HEK293 (cell line): ENCODE measurements at regions not wholly inside any gene's neighbourhood (a gene's known extent, or its start where the extent isn't known, plus 50 kb on each side); places are given as distances from the start of the nearest gene placed in this dataset.
A peak's percentile ranks its signal among the peaks of the same experiment; 100 is the strongest.

Source experiments
- CTCF ChIA-PET: fragments of 350-600 bp; formaldehyde crosslinking; extraction: SDS; loops from one replicate; lab custom pipeline; 2021; ENCODE audit warnings: antibody characterized with exemption; lab: Yijun Ruan, JAX
- POLR2A ChIA-PET: fragments of 300-600 bp; formaldehyde crosslinking; extraction: SDS; loops from one replicate; lab custom pipeline; 2020; ENCODE audit warnings: antibody characterized with exemption, inconsistent platforms; lab: Yijun Ruan, JAX
- H3K27ac ChIP-seq: fragments of 200-500 bp; sonication (Bioruptor generic); 2 replicates; pipeline ENCODE4 v1.5.1; 2014; ENCODE audit warnings: low read depth, low read length, control low read depth, inconsistent platforms; ENCODE audit errors: extremely low read depth
- H3K36me3 ChIP-seq, 2 experiments: fragments of 200-500 bp in 1 of 2; sonication (Bioruptor generic) in 1 of 2; 1 replicate in 1 of 2; 2 replicates in 1 of 2; pipeline ENCODE4 v1.5.1; 2014 to 2017; ENCODE audit warnings: inconsistent platforms in 2 of 2, low read length in 2 of 2; ENCODE audit not compliant: control insufficient read depth in 2 of 2, insufficient read depth in 1 of 2
- H3K4me1 ChIP-seq: fragments of 200-500 bp; sonication (Bioruptor generic); 2 replicates; pipeline ENCODE4 v1.5.1; 2014; ENCODE audit warnings: mild to moderate bottlenecking, low read length, inconsistent platforms; ENCODE audit not compliant: control insufficient read depth, insufficient read depth
- H3K4me3 ChIP-seq: 2 replicates; pipeline ENCODE4 v1.5.1; 2011; ENCODE audit warnings: low read depth, mild to moderate bottlenecking, control low read depth, low read length, moderate library complexity
- H3K9me3 ChIP-seq: fragments of 200-500 bp; sonication (Bioruptor generic); 2 replicates; pipeline ENCODE4 v1.5.1; 2014; ENCODE audit warnings: low read depth, low read length, inconsistent platforms; ENCODE audit not compliant: control insufficient read depth, insufficient read depth
- FEZF1 ChIP-seq: fragments of 450-650 bp; formaldehyde crosslinking; IDR thresholded peaks from 2 replicates; pipeline ENCODE4 v1.5.1; 2016; ENCODE audit warnings: missing biosample characterization, missing genetic modification characterization
- MYNN ChIP-seq: fragments of 450-650 bp; formaldehyde crosslinking; IDR thresholded peaks from 2 replicates; pipeline ENCODE4 v1.5.1; 2016; ENCODE audit warnings: missing biosample characterization, missing genetic modification characterization, borderline replicate concordance
- OSR2 ChIP-seq: fragments of 450-650 bp; formaldehyde crosslinking; IDR thresholded peaks from 2 replicates; pipeline ENCODE4 v1.5.1; 2016; ENCODE audit warnings: missing biosample characterization, missing genetic modification characterization
- OVOL3 ChIP-seq: fragments of 450-650 bp; formaldehyde crosslinking; IDR thresholded peaks from 2 replicates; pipeline ENCODE4 v1.5.1; 2016; ENCODE audit warnings: missing biosample characterization, missing genetic modification characterization
- PRDM1 ChIP-seq: fragments of 450-650 bp; formaldehyde crosslinking; IDR thresholded peaks from 2 replicates; pipeline ENCODE4; 2016; ENCODE audit warnings: missing biosample characterization, missing genetic modification characterization
- REPIN1 ChIP-seq: fragments of 450-650 bp; formaldehyde crosslinking; IDR thresholded peaks from 2 replicates; pipeline ENCODE4 v1.5.1; 2017; ENCODE audit warnings: missing biosample characterization, missing genetic modification characterization, low read depth
- ZBTB1 ChIP-seq: fragments of 450-650 bp; formaldehyde crosslinking; IDR thresholded peaks from 2 replicates; pipeline ENCODE4 v1.5.1; 2016; ENCODE audit warnings: missing biosample characterization, missing genetic modification characterization
- ZBTB17 ChIP-seq: fragments of 450-650 bp; formaldehyde crosslinking; IDR thresholded peaks from 2 replicates; pipeline ENCODE4 v1.5.1; 2016; ENCODE audit warnings: missing biosample characterization, missing genetic modification characterization
- ZEB2 ChIP-seq: fragments of 450-650 bp; formaldehyde crosslinking; IDR thresholded peaks from 2 replicates; pipeline ENCODE4 v1.5.1; 2016; ENCODE audit warnings: missing biosample characterization, missing genetic modification characterization
- ZNF202 ChIP-seq: fragments of 450-650 bp; formaldehyde crosslinking; IDR thresholded peaks from 2 replicates; pipeline ENCODE4 v1.5.1; 2016; ENCODE audit warnings: missing biosample characterization, missing genetic modification characterization, borderline replicate concordance
- ZNF394 ChIP-seq: fragments of 450-650 bp; formaldehyde crosslinking; IDR thresholded peaks from 2 replicates; pipeline ENCODE4 v1.5.1; 2016; ENCODE audit warnings: missing biosample characterization, missing genetic modification characterization, mild to moderate bottlenecking, moderate library complexity, borderline replicate concordance
- ZNF514 ChIP-seq: fragments of 450-650 bp; formaldehyde crosslinking; IDR thresholded peaks from 2 replicates; pipeline ENCODE4 v1.5.1; 2016; ENCODE audit warnings: missing biosample characterization, missing genetic modification characterization
- ZNF623 ChIP-seq: fragments of 450-650 bp; formaldehyde crosslinking; IDR thresholded peaks from 2 replicates; pipeline ENCODE4 v1.5.1; 2016; ENCODE audit warnings: missing biosample characterization, missing genetic modification characterization
- ZNF629 ChIP-seq: fragments of 450-650 bp; formaldehyde crosslinking; IDR thresholded peaks from 2 replicates; pipeline ENCODE4 v1.5.1; 2017; ENCODE audit warnings: missing biosample characterization, missing genetic modification characterization
- ZNF777 ChIP-seq: fragments of 450-650 bp; formaldehyde crosslinking; IDR thresholded peaks from 2 replicates; pipeline ENCODE4 v1.5.1; 2017; ENCODE audit warnings: missing biosample characterization, missing genetic modification characterization, borderline replicate concordance
- ZNF791 ChIP-seq: fragments of 450-650 bp; formaldehyde crosslinking; IDR thresholded peaks from 2 replicates; pipeline ENCODE4 v1.5.1; 2016; ENCODE audit warnings: missing biosample characterization, missing genetic modification characterization
- ZNF830 ChIP-seq: fragments of 450-650 bp; IDR thresholded peaks from 2 replicates; pipeline ENCODE4 v1.5.0; 2018; ENCODE audit warnings: missing biosample characterization, missing genetic modification characterization, low read depth, mild to moderate bottlenecking, moderate library complexity
- ZXDB ChIP-seq: fragments of 450-650 bp; formaldehyde crosslinking; IDR thresholded peaks from 2 replicates; pipeline ENCODE4 v1.5.1; 2016; ENCODE audit warnings: missing biosample characterization, missing genetic modification characterization
- TF ChIP-seq, protein P1 (sequence below): fragments of 450-650 bp; formaldehyde crosslinking; conservative IDR thresholded peaks from 2 replicates; pipeline ENCODE4 v1.5.1; 2016; ENCODE audit warnings: low read depth, missing biosample characterization, missing genetic modification characterization
- TF ChIP-seq, protein P2 (sequence below): fragments of 450-650 bp; formaldehyde crosslinking; IDR thresholded peaks from 2 replicates; pipeline ENCODE4 v1.5.1; 2016; ENCODE audit warnings: missing biosample characterization, missing genetic modification characterization
- TF ChIP-seq, protein P3 (sequence below): fragments of 450-650 bp; formaldehyde crosslinking; IDR thresholded peaks from 2 replicates; pipeline ENCODE4 v1.5.1; 2016; ENCODE audit warnings: missing biosample characterization, missing genetic modification characterization

DNA sequence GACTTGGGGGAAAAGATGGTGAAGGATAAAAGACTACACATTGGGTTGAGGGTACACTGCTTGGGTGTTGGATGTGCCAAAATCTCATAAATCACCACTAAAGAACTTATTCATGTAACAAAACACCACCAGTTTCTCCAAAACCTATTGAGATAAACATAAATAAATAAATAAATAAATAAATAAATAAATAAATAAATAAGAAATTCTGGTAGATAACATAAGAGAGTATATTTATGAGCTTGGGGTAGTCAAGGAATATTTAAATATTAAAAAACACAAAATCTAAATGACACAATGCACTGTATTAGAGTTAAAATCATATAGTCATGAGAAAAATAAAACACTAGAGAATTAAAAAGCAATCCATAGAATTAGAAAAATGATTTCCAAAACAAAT is 333.5 kb upstream of the NRG3 start (continued):
- TF ChIP-seq, protein P1, sequence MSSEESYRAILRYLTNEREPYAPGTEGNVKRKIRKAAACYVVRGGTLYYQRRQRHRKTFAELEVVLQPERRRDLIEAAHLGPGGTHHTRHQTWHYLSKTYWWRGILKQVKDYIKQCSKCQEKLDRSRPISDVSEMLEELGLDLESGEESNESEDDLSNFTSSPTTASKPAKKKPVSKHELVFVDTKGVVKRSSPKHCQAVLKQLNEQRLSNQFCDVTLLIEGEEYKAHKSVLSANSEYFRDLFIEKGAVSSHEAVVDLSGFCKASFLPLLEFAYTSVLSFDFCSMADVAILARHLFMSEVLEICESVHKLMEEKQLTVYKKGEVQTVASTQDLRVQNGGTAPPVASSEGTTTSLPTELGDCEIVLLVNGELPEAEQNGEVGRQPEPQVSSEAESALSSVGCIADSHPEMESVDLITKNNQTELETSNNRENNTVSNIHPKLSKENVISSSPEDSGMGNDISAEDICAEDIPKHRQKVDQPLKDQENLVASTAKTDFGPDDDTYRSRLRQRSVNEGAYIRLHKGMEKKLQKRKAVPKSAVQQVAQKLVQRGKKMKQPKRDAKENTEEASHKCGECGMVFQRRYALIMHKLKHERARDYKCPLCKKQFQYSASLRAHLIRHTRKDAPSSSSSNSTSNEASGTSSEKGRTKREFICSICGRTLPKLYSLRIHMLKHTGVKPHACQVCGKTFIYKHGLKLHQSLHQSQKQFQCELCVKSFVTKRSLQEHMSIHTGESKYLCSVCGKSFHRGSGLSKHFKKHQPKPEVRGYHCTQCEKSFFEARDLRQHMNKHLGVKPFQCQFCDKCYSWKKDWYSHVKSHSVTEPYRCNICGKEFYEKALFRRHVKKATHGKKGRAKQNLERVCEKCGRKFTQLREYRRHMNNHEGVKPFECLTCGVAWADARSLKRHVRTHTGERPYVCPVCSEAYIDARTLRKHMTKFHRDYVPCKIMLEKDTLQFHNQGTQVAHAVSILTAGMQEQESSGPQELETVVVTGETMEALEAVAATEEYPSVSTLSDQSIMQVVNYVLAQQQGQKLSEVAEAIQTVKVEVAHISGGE (tag by site-specific recombination) = peak; percentile 56
- TF ChIP-seq ZNF394 (tag by site-specific recombination) (peak; percentile 75; the same call in 1 of the 2 replicates), ZNF791 (tag by site-specific recombination) (no peak), ZXDB (no peak), ZBTB1 (tag by site-specific recombination) (no peak), ZNF623 (tag by site-specific recombination) (peak; percentile 46; the same call in 1 of the 2 replicates), ZEB2 (tag by site-specific recombination) (no peak), OVOL3 (tag by site-specific recombination) (no peak)
- TF ChIP-seq, protein P2, sequence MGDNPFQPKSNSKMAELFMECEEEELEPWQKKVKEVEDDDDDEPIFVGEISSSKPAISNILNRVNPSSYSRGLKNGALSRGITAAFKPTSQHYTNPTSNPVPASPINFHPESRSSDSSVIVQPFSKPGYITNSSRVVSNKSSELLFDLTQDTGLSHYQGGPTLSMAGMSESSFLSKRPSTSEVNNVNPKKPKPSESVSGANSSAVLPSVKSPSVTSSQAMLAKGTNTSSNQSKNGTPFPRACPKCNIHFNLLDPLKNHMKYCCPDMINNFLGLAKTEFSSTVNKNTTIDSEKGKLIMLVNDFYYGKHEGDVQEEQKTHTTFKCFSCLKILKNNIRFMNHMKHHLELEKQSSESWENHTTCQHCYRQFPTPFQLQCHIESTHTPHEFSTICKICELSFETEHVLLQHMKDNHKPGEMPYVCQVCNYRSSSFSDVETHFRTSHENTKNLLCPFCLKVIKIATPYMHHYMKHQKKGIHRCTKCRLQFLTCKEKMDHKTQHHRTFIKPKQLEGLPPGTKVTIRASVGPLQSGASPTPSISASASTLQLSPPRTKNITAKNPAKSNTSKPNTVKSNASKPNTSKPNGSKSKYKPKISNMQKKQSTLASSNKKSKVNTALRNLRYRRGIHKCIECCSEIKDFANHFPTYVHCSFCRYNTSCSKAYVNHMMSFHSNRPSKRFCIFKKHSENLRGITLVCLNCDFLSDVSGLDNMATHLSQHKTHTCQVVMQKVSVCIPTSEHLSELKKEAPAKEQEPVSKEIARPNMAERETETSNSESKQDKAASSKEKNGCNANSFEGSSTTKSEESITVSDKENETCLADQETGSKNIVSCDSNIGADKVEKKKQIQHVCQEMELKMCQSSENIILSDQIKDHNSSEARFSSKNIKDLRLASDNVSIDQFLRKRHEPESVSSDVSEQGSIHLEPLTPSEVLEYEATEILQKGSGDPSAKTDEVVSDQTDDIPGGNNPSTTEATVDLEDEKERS (tag by site-specific recombination) = no peak

DNA sequence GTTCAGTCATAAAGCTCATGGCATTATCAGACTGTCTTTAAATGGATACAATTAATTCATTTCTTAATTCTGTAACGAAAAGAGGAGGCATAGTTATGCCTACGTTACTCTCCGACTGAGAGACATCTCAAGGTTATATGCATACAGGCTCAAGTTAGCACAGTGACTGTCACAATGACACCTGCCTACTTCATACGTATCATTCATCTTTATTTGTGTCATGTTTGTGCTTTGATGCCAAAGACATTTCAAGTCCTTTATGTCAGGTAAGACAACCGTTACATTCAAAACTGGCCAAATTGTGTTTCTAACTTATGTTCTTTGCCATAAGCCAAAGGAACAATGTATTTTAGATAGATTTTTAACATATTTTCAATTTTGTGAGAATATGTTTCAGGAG is 328.8 kb upstream of the NRG3 start:
- H3K4me1 ChIP-seq = no peaks in the 10 kb centered on the region
- no peaks in the 10 kb centered on the region for H3K36me3 ChIP-seq
- CTCF ChIA-PET = no interaction called here
- TF ChIP-seq ZBTB17 = no peak
- TF ChIP-seq ZEB2 (tag by site-specific recombination) = no peak
- TF ChIP-seq REPIN1 (tag by site-specific recombination) = no peak
- TF ChIP-seq MYNN (tag by site-specific recombination) = no peak
- TF ChIP-seq PRDM1 = no peak
- no peak for TF ChIP-seq ZNF202 (tag by site-specific recombination)
- TF ChIP-seq ZNF629 (tag by site-specific recombination) = no peak
- no peak for TF ChIP-seq ZNF777 (tag by site-specific recombination)
- TF ChIP-seq, protein P3, sequence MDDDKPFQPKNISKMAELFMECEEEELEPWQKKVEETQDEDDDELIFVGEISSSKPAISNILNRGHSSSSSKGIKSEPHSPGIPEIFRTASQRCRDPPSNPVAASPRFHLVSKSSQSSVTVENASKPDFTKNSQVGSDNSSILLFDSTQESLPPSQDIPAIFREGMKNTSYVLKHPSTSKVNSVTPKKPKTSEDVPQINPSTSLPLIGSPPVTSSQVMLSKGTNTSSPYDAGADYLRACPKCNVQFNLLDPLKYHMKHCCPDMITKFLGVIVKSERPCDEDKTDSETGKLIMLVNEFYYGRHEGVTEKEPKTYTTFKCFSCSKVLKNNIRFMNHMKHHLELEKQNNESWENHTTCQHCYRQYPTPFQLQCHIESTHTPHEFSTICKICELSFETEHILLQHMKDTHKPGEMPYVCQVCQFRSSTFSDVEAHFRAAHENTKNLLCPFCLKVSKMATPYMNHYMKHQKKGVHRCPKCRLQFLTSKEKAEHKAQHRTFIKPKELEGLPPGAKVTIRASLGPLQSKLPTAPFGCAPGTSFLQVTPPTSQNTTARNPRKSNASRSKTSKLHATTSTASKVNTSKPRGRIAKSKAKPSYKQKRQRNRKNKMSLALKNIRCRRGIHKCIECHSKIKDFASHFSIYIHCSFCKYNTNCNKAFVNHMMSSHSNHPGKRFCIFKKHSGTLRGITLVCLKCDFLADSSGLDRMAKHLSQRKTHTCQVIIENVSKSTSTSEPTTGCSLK = no peak
- no peak for TF ChIP-seq FEZF1 (tag by site-specific recombination)
- no peak for TF ChIP-seq ZNF514 (tag by site-specific recombination)
- no peak for TF ChIP-seq ZNF830 (tag by site-specific recombination)
- TF ChIP-seq OSR2 (tag by site-specific recombination) = no peak
- TF ChIP-seq, all 188 proteins: peak for 0
- H3K9me3 ChIP-seq = no peaks in the 10 kb centered on the region
- H3K4me3 ChIP-seq = no peak overlapping the region
- POLR2A ChIA-PET = no interaction called here
- no peak overlapping the region for H3K27ac ChIP-seq
